ENCODE measurements at regions not wholly inside any gene's neighbourhood (a gene's known extent, or its start where the extent isn't known, plus 50 kb on each side); places are given as distances from the start of the nearest gene placed in this dataset.

GRCh38 chr2:37543999-37544557 lies 127.4 kb downstream of the CDC42EP3 start:
- Mint-ChIP-seq H3K27me3 (ENCODE audit: unreplicated experiment) (no peaks in the 10 kb centered on the region), H3K9me3 (ENCODE audit: unreplicated experiment) (no peaks in the 10 kb centered on the region), H3K4me3 (ENCODE audit: unreplicated experiment) (no peak overlapping the region), H3K36me3 (ENCODE audit: low read depth, unreplicated experiment) (no peaks in the 10 kb centered on the region), H3K27ac (ENCODE audit: unreplicated experiment) (no peak overlapping the region), H3K4me1 (ENCODE audit: unreplicated experiment) (no peaks in the 10 kb centered on the region)
- no peak for TF ChIP-seq CTCF (IDR thresholded peaks at IDR 0.05; ENCODE audit: unreplicated experiment)
- no peak for DNase-seq (ENCODE audit: low spot score)

GRCh38 chr2:37544591-37545031 lies 126.8 kb downstream of the CDC42EP3 start:
- H3K4me3 Mint-ChIP-seq (ENCODE audit: unreplicated experiment) = no peak overlapping the region
- no peaks in the 10 kb centered on the region for H3K9me3 Mint-ChIP-seq (ENCODE audit: unreplicated experiment)
- no peak overlapping the region for H3K27ac Mint-ChIP-seq (ENCODE audit: unreplicated experiment)
- DNase-seq (ENCODE audit: low spot score) = no peak
- H3K27me3 Mint-ChIP-seq (ENCODE audit: unreplicated experiment) = no peaks in the 10 kb centered on the region
- H3K4me1 Mint-ChIP-seq (ENCODE audit: unreplicated experiment) = no peaks in the 10 kb centered on the region
- TF ChIP-seq CTCF (IDR thresholded peaks at IDR 0.05; ENCODE audit: unreplicated experiment) = no peak
- no peaks in the 10 kb centered on the region for H3K36me3 Mint-ChIP-seq (ENCODE audit: low read depth, unreplicated experiment)

GRCh38 chr2:37549598-37549997 lies 121.8 kb downstream of the CDC42EP3 start:
- no peak overlapping the region for H3K4me3 Mint-ChIP-seq (ENCODE audit: unreplicated experiment)
- H3K36me3 Mint-ChIP-seq (ENCODE audit: low read depth, unreplicated experiment) = no peaks in the 10 kb centered on the region
- TF ChIP-seq CTCF (IDR thresholded peaks at IDR 0.05; ENCODE audit: unreplicated experiment) = no peak
- DNase-seq (ENCODE audit: low spot score) = no peak
- H3K27ac Mint-ChIP-seq (ENCODE audit: unreplicated experiment) = no peak overlapping the region
- H3K9me3 Mint-ChIP-seq (ENCODE audit: unreplicated experiment) = no peaks in the 10 kb centered on the region
- H3K4me1 Mint-ChIP-seq (ENCODE audit: unreplicated experiment) = no peaks in the 10 kb centered on the region
- H3K27me3 Mint-ChIP-seq (ENCODE audit: unreplicated experiment) = no peaks in the 10 kb centered on the region

DNA sequence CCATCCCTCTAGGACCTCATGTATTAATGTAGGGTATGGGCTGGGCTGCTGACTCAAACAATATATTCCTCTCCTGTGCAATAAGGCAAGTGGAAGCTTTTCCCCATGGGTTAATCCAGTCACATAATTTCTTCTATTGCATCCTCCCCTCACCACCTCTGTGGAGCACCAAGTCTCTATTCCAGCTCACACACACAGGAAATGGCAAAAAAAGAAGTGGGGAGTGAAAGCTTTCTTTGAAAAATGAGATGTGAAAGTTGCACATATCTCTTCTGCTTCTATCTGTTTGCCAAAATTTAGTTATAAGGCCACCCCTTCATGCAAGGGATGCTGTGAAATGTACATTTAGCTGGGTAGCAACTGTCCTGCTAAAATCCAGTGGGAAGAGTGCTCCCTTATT lies 121.3 kb downstream of the CDC42EP3 start:
- Mint-ChIP-seq H3K9me3 (ENCODE audit: unreplicated experiment) (no peaks in the 10 kb centered on the region), H3K4me3 (ENCODE audit: unreplicated experiment) (no peak overlapping the region), H3K27ac (ENCODE audit: unreplicated experiment) (no peak overlapping the region), H3K36me3 (ENCODE audit: low read depth, unreplicated experiment) (no peaks in the 10 kb centered on the region), H3K4me1 (ENCODE audit: unreplicated experiment) (no peaks in the 10 kb centered on the region), H3K27me3 (ENCODE audit: unreplicated experiment) (no peaks in the 10 kb centered on the region)
- no peak for TF ChIP-seq CTCF (IDR thresholded peaks at IDR 0.05; ENCODE audit: unreplicated experiment)
- no peak for DNase-seq (ENCODE audit: low spot score)

DNA sequence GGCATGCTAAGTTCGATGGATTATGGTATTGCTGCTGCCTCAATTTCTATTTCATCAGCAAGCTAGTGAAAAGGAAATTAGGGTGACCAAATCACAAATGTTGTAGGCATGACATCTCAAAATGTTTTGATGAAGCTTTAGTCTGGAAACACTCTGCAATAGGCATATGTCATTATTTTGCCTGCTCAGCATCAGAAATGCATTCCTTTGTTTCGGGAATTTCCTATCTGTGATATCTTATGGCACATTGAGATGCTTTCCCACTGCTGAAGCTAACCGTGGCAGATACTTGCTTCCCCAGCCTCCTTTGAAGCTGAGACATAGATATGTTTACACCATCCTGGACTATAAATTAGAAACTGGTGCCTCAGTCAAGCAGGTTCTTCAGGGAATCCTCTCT lies 119.7 kb downstream of the CDC42EP3 start:
- Mint-ChIP-seq H3K36me3 (ENCODE audit: low read depth, unreplicated experiment) (no peaks in the 10 kb centered on the region), H3K27ac (ENCODE audit: unreplicated experiment) (no peak overlapping the region), H3K4me1 (ENCODE audit: unreplicated experiment) (no peaks in the 10 kb centered on the region), H3K4me3 (ENCODE audit: unreplicated experiment) (no peak overlapping the region), H3K27me3 (ENCODE audit: unreplicated experiment) (no peaks in the 10 kb centered on the region), H3K9me3 (ENCODE audit: unreplicated experiment) (no peaks in the 10 kb centered on the region)
- no peak for TF ChIP-seq CTCF (IDR thresholded peaks at IDR 0.05; ENCODE audit: unreplicated experiment)
- no peak for DNase-seq (ENCODE audit: low spot score)

All from endothelial cell (in vitro differentiated cells).